Fibroblast of lung (primary cell): ENCODE measurements at regions not wholly inside any gene's neighbourhood (a gene's known extent, or its start where the extent isn't known, plus 50 kb on each side); places are given as distances from the start of the nearest gene placed in this dataset.

Experiments
- DNase-seq, 2 donors: peaks; one replicate each; pipeline versions ENCODE4 v3.0.0 to v3.0.0-alpha.2; 2010; ENCODE audit warnings: low read depth in 2 of 2
- H2AFZ ChIP-seq: 2 replicates; pipeline ENCODE4 v1.5.1; 2012; ENCODE audit warnings: low read length, control low read depth, inconsistent platforms
- H3K27ac ChIP-seq: 2 replicates; pipeline ENCODE4 v1.5.1; 2011; ENCODE audit warnings: low read length, control low read depth; ENCODE audit not compliant: insufficient read depth
- H3K27me3 ChIP-seq: 2 replicates; pipeline ENCODE4 v1.5.1; 2011; ENCODE audit warnings: mild to moderate bottlenecking, low read length; ENCODE audit not compliant: control insufficient read depth, insufficient read depth
- H3K36me3 ChIP-seq: 2 replicates; pipeline ENCODE4 v1.5.1; 2011; ENCODE audit warnings: low read length; ENCODE audit not compliant: control insufficient read depth, insufficient read depth
- H3K4me1 ChIP-seq: 2 replicates; pipeline ENCODE4 v1.5.1; 2011; ENCODE audit warnings: low read length; ENCODE audit not compliant: control insufficient read depth, insufficient read depth; ENCODE audit errors: extremely low read depth
- H3K4me2 ChIP-seq: 2 replicates; pipeline ENCODE4 v1.5.1; 2011; ENCODE audit warnings: low read length, control low read depth; ENCODE audit not compliant: insufficient read depth; ENCODE audit errors: extremely low read depth
- H3K4me3 ChIP-seq, 4 experiments: fragments of 200-600 bp in 1 of 4; sonication (generic) in 1 of 4; replicated peaks in 1 of 4; 2 replicates each; pipeline ENCODE4 v1.5.1; 2011 to 2016; ENCODE audit warnings: low read length in 4 of 4, low read depth in 3 of 4, mild to moderate bottlenecking in 3 of 4, control low read depth in 2 of 4, inconsistent platforms in 1 of 4, mixed read lengths in 1 of 4; ENCODE audit not compliant: insufficient read depth in 1 of 4; ENCODE audit errors: control extremely low read depth in 1 of 4
- H3K79me2 ChIP-seq: 2 replicates; pipeline ENCODE4 v1.5.1; 2012; ENCODE audit warnings: mild to moderate bottlenecking, low read length, inconsistent platforms; ENCODE audit not compliant: control insufficient read depth, insufficient read depth
- H3K9ac ChIP-seq: 2 replicates; pipeline ENCODE4 v1.5.1; 2011; ENCODE audit warnings: mild to moderate bottlenecking, low read length, control low read depth; ENCODE audit not compliant: insufficient read depth
- H3K9me3 ChIP-seq: 2 replicates; pipeline ENCODE4 v1.5.1; 2012; ENCODE audit warnings: low read depth, low read length; ENCODE audit not compliant: control insufficient read depth, insufficient read depth
- H4K20me1 ChIP-seq: 2 replicates; pipeline ENCODE4 v1.5.1; 2011; ENCODE audit warnings: low read length; ENCODE audit not compliant: control insufficient read depth, insufficient read depth; ENCODE audit errors: extremely low read depth
- CTCF ChIP-seq, 2 donors: IDR thresholded peaks in 1 of 2; conservative IDR thresholded peaks in 1 of 2; 1 replicate in 1 of 2; 2 replicates in 1 of 2; pipeline ENCODE4 v1.5.1; 2011 to 2012; ENCODE audit warnings: low read length in 2 of 2, control low read depth in 1 of 2, inconsistent platforms in 1 of 2, low read depth in 1 of 2, mild to moderate bottlenecking in 1 of 2
- EZH2 ChIP-seq: IDR thresholded peaks from 2 replicates; pipeline ENCODE4 v1.5.1; 2012; ENCODE audit warnings: low read length, control low read depth, mild to moderate bottlenecking; ENCODE audit errors: missing control alignments

GRCh38 chr20:39347626-39348025 is 385.5 kb downstream of the DHX35 start:
- no peak for DNase-seq
- H3K4me2 ChIP-seq: no peak overlapping the region
- no peak overlapping the region for H2AFZ ChIP-seq
- H3K4me3 ChIP-seq: no peak overlapping the region
- H3K36me3 ChIP-seq: no peaks in the 10 kb centered on the region
- no peaks in the 10 kb centered on the region for H3K9me3 ChIP-seq
- no peaks in the 10 kb centered on the region for H4K20me1 ChIP-seq
- no peaks in the 10 kb centered on the region for H3K79me2 ChIP-seq
- no peaks in the 10 kb centered on the region for H3K4me1 ChIP-seq
- no peak overlapping the region for H3K27ac ChIP-seq
- H3K9ac ChIP-seq: no peak overlapping the region
- H3K27me3 ChIP-seq: no peaks in the 10 kb centered on the region
- no peak for TF ChIP-seq EZH2
- no peak for TF ChIP-seq CTCF (conservative IDR thresholded peaks at IDR 0.05 in 1 of 2, IDR thresholded peaks at IDR 0.05 in 1 of 2; ENCODE audit: low read depth in 1 of 2, low read length in 2 of 2)

- no peak for TF ChIP-seq CTCF (conservative IDR thresholded peaks at IDR 0.05 in 1 of 2, IDR thresholded peaks at IDR 0.05 in 1 of 2; ENCODE audit: low read depth in 1 of 2, low read length in 2 of 2)
- DNase-seq: no peak
Measured at GRCh38 chr20:39342463-39342862, 380.3 kb downstream of the DHX35 start.

DNA sequence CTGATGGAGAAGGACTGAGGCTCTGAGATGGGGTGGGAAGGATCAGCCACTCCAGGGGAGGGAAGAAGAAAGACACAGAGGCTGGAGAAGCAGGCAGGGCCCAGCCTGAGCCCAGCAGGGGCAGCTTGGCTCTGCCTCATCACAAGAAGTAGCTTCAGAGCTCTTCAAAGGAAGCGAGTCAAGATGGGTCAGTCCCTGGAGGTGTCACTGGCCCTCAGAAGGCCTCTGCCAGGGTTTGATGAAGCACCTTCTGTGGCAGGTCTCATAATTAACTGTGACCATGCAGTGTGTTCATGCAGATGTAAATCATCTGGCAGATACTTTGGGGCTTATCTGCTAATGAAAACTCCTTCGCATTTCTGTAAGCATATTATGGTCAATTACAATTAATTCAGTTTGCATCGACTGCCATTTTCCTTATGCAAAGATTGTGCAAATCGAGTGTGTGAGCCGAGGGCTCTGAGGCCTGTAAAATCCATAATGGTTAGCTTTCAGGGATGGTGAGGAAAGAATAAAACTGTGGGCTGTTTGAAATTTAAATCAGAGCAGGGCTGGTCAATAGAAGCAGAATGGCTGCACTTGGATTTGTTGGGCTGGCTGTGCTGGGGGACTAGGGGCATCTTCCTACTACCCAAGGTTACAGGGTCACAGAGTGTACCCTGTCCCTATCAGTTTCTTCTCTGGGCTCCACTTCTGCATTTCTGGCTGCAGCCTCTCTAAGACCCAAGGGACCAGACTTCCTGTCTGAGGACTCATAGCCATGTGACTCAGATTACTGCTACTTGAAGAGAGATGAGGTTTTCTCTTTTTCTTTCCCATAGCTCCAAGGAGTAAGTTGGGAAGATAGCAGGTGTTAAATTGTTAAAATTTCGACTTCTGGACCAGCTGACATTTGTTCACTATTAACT is 376.6 kb downstream of the DHX35 start:
- no peaks in the 10 kb centered on the region for H3K27me3 ChIP-seq
- no peaks in the 10 kb centered on the region for H3K36me3 ChIP-seq
- H3K27ac ChIP-seq: no peak overlapping the region
- H3K9me3 ChIP-seq: no peaks in the 10 kb centered on the region
- no peaks in the 10 kb centered on the region for H3K4me1 ChIP-seq
- H3K4me3 ChIP-seq: no peak overlapping the region
- DNase-seq: peak in 1 of 2 donors; percentile 0
- H3K4me2 ChIP-seq: no peak overlapping the region
- no peak overlapping the region for H2AFZ ChIP-seq
- H4K20me1 ChIP-seq: no peaks in the 10 kb centered on the region
- H3K79me2 ChIP-seq: no peaks in the 10 kb centered on the region
- H3K9ac ChIP-seq: no peak overlapping the region
- TF ChIP-seq EZH2 (no peak), CTCF (conservative IDR thresholded peaks at IDR 0.05 in 1 of 2, IDR thresholded peaks at IDR 0.05 in 1 of 2; ENCODE audit: low read depth in 1 of 2, low read length in 2 of 2) (no peak)

More at GRCh38 chr20:39342463-39342862, 380.3 kb downstream of the DHX35 start:
- Histone ChIP-seq H4K20me1 (no peaks in the 10 kb centered on the region), H3K4me2 (no peak overlapping the region), H3K4me3 (no peak overlapping the region), H2AFZ (no peak overlapping the region), H3K27ac (no peak overlapping the region), H3K9me3 (no peaks in the 10 kb centered on the region), H3K4me1 (no peaks in the 10 kb centered on the region), H3K27me3 (no peaks in the 10 kb centered on the region), H3K36me3 (no peaks in the 10 kb centered on the region), H3K9ac (no peak overlapping the region), H3K79me2 (no peaks in the 10 kb centered on the region)
